ENCODE measurements at regions not wholly inside any gene's neighbourhood (a gene's known extent, or its start where the extent isn't known, plus 50 kb on each side); places are given as distances from the start of the nearest gene placed in this dataset.
A peak's percentile ranks its signal among the peaks of the same experiment; 100 is the strongest.
"Not testable (repeated sequence)": the region's sequence is repeated elsewhere in the genome, so short reads cannot be mapped to it uniquely, and the experiment has no call there.

DNA sequence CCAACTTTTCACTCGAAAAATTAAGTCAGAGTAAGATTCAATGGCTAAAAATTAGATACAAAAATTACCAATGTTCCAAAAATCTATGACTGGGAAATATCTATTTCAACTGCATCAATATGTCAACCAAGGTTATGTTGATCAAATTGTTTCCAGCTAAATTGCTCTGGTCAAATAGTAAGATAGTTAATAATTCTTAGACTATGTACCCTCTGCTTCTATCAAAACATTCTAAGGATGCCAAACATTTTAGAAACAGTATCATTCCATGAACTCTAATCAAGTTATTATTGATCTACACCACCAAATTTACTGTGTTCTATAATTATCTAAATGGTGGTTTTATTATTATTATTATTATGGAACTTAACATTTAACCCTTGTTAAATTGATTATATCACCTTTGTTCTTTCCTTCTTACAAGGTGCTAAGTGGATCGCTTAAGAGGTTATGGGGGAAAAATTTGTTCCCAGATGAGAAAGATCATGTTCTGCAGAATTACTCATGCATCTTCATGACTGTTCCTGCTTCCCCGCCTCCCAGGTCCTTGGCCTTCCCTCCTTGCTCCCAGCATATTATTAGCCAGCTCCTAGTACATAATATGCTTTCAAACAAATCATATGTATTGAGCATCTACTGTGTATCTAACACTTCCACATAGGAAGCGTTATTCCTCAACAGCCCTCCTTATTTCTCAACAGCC, 240.5 kb upstream of the KRR1 start:
- DNase-seq = no peak

DNA sequence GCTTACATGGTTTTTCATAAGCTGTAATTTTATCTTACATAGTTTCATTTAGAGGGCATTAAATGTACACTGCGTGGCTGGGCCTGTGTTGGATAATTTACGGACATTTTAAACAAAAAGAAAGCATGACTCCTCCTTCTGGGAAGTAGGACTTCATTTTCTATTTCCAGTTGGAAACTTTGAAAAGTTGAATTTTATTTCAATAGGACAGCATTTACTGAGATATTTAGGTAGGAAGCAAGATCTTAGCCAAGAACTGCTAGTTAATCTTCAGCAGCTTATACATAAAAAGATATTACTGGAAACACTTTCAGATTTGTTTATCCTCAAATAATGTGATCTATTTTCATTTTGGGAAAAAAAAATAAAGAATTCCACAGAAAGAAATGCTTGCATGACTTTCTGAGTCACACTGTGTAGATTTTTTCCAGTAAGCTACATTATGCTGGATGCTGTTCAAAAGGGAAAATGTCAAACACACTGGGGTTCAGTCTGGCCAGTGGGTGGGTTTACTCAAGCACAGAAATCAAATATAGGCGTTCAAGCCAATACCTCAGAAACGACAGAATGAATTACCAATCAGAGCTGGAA, 239.4 kb upstream of the KRR1 start:
- DNase-seq = no peak

DNA sequence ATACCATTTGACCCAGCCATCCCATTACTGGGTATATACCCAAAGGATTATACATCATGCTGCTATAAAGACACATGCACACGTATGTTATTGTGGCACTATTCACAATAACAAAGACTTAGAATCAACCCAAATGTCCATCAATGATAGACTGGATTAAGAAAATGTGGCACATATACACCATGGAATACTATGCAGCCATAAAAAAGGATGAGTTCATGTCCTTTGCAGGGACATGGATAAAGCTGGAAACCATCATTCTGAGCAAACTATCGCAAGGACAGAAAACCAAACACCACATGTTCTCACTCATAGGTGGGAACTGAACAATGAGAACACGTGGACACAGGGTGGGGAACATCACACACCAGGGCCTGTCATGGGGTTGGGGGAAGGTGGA, 237.6 kb upstream of the KRR1 start:
- not testable (repeated sequence) for DNase-seq

DNA sequence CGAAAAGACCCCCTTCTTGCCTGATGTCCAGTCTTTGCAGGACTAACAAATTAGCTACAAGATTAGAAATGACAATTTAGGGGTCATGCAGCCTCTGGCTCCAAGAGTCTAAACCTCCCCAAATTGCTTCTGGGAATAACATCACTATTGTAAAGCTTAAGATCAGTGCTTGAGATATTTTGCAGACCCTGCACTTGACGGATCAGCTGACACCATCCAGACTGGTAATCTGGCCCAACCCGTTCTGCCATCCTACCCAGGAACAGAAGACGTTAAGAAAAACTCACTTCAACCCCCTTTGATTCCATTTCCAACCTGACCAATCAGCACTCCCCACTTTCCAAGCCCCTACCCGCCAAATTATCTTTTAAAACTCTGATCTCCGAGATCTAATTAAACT, 236.7 kb upstream of the KRR1 start:
- DNase-seq = no peak

DNA sequence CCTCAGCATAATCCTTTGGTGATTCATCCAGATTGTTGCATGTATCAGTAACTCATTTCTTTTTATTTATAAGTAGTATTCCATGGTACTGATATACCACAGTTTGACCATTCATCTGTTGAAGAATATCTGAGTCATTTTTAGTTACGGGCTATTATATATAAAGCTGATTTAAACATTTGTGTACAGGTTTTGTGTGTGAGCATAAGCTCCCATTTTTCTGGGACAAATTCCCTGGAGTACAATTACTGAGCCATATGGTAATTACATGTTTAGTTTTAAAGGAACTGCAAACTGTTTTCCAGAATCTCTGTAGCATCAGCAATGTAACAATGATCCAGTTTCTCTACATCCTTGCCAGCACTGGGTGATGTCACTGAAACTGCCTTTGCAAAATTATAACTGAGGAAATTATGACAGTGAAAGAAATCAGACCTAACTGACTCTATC, 236.2 kb upstream of the KRR1 start:
- DNase-seq = no peak

DNA sequence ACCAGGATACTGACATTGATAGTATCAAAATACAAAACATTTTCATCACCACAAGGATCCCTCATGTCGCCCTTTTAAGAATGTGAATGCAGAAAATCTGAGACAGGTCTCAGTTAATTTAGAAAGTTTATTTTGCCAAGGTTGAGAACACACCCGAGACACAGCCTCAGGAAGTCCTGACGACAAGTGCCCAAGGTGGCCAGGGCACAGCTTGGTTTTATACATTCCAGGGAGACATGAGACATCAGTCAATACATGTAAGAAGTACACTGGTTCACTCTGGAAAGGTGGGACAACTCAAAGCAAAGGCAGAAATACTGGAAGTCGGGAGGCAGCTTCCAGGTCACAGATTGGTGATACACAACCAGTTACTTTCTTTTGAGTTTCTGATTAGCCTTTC, 235.2 kb upstream of the KRR1 start:
- no peak for DNase-seq

DNA sequence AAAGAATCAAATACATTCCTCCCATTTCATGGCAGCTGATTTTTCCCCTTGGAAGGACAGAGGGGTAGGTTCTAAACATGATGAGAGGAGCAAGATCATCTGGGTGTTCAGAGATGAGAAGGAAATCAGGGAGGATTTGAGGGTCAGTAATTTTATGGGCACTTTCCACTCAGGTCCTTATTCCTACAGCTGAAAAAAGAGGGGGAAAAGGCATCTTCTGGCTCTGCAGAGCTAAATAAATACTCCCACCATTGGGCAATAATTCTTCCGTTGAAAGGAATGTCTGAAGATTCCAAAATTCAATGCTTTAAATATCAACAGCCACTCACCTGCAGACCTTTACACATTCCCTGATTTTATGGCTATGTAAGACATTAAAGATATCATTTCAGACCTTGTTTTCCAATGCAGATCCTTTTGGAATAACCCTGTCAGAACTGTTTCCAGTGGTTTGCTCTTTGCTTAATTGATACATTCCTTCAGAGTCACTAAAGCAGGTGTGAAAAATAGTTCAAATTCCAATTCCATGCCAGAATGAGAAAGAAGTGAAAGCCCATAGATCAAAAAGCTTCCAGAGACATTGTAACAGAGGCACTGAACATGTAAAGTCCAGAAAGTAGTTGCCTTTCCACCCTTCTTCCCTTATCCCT, 233.3 kb upstream of the KRR1 start:
- no peak for DNase-seq

DNA sequence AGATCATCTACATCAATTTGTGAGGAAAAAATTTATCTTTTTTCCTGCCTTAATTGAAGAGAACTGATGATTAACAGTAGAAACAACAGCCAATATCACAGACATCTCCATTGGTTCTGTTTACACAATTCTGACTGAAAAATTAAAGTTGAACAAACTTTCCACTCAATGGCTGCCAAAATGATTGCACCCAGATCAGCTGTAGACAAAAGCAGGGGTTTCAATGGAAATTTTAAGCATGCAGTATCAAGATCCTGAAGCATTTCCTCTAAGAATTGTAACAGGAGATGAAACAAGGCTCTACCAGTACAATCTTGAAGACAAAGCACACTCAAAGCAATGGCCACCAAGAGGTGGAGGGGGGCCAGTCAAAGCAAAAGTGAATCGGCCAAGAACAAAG, 231.6 kb upstream of the KRR1 start:
- DNase-seq = no peak

DNA sequence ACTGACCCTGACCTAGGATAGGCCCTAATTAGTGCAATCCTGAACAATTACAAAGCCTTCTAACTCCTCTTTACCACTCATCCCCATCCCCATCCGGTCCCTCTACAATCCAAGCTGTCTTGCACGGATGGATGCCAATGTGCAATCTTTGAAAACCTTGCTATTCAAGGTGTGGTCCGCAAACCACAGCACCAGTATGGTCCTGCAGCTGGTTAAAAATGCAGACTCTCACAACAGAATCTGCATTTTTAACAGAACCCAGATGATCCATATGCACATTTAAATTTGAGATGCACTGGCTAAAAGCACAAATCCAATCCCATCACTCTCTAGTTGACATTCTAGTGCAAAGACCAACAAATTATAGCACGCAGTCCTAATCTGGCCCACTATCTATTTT, 230.6 kb upstream of the KRR1 start:
- DNase-seq = no peak

DNA sequence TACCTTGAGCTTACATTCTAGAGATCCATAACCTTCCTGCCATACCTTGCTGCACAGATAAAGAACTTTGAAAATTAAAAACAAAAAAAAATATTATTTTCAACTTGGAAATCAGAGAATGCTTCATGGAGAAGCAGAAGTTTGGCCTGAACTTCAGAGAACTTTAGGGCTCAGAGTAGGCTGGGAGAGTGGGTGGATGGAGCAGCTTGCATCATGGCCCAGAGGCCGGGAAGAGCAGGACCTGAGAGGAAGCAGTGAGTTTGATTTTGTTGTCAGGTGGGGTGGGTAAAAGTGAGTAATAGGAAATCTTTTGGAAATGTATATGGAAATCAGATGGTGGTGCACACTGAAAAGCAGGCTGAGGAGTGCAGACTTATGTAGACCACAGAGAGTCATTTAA, 228.5 kb upstream of the KRR1 start:
- DNase-seq = no peak

DNA sequence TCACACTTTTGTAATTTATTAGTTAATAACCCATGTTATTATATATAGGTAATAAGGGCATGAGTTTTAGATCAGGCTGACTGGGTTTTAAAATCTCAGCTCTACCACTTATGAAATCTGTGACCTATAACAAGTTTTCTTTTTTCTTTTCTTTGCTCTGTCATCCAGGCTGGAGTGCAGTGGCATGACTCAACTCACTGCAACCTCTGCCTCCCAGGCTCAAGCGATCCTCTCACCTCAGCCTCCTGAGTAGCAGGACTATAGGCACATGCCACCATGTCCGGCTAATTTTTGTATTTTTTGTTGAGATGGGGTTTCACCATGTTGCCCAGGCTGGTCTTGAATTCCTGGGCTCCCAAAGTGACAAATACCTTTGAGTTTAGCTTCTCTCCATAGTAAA, 227.7 kb upstream of the KRR1 start:
- not testable (repeated sequence) for DNase-seq

DNA sequence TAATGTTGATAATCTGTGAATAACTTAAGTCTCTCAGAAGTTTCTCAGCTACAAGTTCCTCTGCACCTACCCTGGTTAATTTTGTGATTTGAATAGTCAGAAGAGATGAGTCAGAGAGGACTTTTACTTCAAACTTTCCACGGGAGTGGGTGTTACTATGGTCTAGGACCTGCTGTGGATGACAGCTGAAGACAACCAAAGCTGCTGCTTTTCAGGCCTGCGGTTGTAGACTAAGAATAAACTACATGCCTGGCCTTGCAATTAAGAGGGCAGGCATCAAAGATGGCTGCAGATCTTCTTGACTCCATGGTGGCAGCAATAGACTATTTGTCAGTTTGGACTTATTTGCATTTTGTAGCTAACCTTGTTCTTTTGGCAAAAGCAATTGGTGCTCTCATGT, 227.1 kb upstream of the KRR1 start:
- DNase-seq = peak; percentile 32 to 40

DNA sequence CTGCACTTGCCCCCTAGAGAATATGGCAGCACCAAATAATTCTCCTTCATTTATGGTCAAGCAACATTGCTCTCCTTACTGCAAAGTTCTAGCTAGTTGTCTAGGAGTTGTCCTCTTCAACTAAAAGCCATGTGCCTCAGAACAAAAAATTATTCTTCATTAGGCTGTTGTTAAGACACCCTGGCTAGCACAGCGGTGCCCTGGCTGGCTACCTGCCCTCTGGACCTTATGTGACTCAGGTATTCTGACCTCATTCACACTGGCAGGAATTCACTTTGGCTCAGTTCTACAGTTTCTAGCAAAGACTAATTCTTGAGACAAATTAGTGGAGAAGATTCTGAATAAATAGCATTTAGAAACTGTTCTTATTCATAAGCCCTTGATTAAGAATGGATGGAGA, 224.4 kb upstream of the KRR1 start:
- DNase-seq = no peak

DNA sequence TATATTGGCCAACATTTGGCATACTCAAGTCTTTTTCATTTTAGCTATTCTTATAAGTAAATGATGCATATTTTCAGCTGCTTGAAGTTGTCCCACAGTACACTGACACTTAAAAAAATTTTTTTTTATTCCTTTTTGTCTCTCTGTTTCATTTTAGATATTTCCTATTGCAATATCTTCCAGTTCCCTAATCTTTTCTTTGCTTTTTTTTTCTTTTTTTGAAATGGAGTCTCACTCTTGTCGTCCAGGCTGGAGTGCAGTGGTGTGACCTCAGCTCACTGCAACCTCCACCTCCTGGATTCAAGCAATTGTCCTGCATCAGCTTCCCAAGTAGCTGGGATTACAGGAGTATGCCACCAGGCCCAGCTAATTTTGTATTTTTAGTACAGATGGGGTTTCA, 217.4 kb upstream of the KRR1 start:
- no peak for DNase-seq

DNA sequence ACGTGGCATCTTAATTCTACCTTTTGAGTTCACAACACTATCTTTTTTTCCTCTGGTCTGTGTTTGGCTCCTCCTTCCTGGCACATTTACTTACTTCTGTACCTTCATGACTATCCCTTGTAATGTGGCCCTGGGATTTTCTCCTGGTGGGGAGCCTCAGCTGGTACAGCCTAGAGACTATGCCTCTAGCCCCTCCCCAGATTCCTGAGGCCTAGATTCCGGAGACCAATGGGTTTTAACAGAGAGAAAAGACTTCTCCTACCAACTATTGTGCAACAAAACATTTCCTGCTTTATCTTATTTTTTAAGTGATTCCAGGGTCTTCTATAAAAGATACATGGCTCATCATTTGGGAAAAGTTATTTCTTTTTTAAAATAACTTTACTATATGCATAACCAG, 216.2 kb upstream of the KRR1 start:
- DNase-seq = no peak

DNA sequence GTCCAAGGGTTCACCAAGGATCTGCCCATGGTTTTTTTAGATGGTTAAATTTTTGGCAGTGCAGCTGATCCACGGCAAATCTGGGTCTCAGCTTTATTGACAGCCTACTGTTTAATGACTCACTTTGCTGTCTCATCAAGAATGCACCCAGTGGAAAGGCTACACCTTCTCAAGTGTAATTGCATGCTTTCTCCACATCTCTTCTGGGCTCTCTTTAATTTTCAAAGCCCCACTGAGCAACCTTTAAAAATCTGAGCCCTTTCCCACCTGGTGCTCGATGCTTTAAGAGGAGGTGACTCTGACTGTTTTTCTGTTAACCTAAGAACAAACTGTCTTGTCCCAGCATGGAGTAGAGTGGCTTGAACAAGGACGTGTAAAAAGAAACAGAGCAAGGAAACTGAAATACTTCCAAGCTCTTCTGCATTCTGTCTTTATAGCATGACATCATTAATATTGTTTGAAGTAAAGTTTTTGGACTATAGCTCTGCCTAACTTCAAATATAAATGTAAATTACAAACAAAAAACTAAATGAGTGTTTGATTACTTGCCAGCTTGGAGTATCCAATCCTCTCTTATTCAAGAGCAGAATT, 214.2 kb upstream of the KRR1 start:
- no peak for DNase-seq

DNA sequence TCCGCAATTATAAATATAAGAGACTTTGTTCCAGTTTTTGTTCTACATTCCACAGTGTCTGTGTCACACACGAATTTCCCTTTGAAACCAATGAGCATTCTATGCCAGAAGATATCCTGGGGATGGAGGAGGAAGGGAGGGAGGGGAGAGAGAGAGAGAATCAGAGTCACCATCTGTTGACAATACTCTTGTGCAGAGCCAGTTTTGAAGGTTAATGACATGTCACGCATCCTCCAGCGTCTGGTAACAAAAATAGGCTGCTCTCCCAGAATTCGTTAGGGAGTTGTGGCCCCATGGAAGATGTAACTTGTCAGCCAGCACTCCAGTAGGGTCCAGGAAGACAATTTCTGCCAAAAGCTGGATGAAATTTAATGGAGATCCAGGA, 213.5 kb upstream of the KRR1 start:
- no peak for DNase-seq

DNA sequence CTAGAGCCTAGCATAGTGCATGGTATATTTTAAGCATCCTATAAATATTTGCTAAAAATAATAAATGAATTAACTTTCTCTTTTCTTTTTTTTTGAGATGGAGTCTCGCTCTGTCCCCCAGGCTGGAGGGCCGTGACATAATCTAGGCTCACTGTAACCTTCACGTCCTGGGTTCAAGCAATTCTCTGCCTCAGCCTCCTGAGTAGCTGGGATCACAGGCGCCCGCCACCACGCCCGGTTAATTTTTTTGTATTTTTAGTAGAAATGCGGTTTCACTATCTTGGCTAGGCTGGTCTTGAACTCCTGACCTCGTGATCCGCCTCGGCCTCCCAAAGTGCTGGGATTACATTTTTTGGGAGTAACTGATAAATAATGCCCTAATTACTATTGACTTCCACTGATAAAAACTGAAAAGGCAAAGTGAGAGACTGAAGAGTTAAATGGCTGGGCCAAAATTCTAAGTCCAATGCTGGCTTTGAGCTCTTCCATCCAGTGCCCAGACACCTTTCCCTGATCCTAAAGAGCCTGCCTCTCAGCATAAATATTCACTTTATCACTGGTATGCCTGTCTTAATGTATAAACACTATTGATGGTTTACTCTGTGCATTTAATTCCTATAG, 213.0 kb upstream of the KRR1 start:
- no peak for DNase-seq

DNA sequence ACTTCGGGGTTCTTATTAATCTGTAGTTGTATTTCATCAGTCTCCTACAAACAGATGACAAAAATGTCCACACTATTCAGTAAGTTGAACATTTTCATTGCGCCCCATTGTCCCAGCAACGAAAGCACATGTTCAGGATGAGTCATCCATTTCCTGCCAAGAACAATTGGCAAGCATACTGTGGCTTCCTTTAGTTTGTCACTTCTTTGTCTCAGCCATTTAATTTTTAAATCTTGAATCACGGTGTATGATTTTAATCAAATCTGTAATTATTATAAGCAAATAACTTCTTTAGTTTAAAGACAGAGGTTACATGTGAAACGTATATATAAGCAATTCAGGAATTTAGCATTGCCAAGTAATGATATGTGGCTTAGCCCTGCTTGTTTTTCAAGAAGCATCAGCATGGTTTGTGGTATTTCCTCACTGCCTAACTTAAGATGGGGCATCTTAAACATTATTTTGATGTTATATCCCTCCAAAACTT, 211.3 kb upstream of the KRR1 start:
- DNase-seq = peak; percentile 43 to 48

DNA sequence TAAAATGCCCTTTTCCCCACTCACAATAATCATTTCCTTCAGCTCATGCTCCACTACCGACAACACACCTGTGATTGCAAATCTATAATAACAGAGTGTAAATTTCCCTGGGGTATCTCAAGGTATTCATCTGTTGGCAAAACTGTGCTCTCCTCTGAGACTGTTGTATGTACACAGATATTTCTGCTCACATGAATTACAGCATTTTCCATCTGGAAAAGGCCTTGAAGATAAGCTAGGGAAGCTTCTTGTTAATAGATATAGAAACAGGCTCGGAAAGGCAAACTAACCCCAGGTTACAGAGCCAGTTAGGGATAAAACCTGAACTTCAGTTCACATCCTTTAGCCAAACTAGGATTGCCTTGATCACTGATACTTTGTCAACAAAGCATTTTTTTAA, 210.4 kb upstream of the KRR1 start:
- DNase-seq = no peak

DNA sequence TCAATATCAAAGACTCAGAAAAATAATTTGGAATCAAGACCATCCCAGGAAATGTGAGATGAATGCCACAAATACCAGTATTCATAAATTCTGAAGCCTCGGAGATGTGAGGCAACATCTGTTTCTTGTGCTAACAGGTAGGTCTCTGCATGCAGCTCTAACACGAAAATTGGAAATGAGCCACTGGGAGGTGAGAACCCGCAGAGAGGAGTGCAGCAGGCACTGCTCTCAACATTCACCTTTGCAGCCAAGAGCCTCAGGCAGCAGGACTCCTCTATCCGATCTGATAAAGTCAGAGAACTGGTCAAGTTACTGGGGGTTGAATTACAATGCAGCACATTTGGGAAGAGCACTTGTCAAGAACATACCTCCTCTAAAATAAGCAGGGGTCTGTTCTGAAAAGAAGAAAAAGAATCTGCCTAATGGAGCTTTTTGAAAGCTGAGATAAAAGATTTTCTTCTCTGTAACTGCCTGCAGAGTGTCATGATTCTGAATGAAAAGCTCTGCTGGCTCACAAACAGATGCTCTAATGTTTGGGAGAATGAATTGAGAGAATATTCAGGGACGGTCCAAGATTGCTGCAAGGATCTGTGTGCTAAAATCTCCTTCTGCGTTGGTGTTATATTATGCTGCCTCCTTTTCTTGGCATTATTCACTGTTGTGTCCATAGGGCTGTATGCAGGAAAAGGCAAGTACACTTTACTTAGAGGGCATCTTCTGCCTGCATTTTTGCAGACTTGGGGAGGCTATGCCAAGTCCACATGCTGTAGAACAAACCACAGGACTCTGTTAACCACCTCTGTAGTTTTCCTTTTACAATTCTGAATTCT, 209.6 kb upstream of the KRR1 start:
- no peak for DNase-seq

DNA sequence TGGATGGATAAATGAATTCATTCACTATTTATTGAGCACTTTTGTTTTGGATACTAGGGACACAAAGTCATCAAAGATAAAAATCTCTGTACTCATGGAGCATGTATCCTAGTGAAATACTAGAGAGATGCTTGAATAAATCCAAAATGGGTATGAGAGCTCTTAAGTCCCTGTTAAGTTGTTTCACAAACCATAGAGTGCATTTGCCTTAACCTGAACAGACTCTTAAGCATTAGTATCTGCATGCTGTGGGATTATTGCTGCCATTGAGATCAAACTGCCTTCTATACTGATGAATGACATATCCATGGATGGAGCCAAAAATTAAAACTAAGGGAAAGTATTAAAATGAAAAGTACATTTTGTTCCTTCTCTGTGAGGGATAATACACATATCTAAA, 206.5 kb upstream of the KRR1 start:
- DNase-seq = no peak
